ENCODE measurements at regions not wholly inside any gene's neighbourhood (a gene's known extent, or its start where the extent isn't known, plus 50 kb on each side); places are given as distances from the start of the nearest gene placed in this dataset.

- no peak for DNase-seq
These were observed 595.6 kb upstream of the TENM3 start for GRCh38 chr4:181647396-181648147.

DNA sequence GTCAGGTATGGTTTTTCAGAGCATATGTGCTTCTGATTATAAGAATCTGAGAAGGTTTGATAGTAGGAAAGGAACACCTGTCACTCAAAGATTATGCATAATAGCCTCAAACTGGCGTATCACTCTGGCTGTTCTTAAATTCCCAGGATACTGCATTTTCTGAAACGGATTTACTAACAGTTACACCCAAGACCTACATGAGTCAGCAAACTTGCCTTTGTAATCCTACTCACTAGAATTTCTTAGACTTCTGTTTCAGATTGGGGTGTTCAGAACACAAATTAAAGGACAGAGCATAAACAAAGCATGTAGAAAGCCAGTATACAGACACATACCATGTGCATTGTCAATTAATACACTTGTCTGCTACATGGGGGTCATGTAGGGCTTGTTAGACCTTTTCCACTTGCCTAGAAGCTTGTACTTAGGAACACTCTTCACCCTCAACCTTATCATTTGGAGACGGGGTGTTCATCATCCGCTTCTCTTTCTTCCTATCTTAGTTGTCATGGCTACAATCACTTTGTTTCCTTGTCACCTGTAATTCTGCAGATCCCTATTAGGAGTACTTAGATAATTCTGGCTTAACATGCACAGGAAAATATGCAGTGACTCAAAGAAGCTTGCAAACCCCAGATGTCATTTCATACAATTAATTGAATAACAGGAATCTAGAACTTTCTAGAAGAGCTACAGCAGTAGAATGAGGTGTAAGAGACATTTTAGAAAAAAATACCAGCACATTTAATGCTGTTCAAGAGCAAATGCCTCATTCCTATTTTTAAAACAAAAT is 593.0 kb upstream of the TENM3 start:
- DNase-seq = no peak

DNA sequence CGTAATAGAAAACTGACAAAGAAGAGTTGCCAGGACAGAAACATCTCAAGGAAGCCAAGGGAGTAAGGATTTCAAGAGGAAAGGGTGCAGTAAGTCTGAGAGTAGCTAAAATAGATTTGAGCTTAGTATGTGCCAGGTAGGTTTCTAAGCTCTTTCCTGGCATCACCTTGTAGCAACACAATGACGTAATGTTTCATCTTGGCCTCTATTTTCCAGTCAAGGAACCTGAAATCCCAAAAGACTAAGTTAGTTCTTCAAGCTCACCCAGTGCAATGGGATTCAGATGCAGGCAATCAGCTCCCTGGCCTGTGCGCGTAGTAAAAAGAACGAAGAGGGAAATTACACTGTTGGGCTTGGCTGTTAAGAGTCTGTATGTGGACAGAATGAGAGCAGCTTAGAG is 586.5 kb upstream of the TENM3 start:
- DNase-seq = no peak

DNA sequence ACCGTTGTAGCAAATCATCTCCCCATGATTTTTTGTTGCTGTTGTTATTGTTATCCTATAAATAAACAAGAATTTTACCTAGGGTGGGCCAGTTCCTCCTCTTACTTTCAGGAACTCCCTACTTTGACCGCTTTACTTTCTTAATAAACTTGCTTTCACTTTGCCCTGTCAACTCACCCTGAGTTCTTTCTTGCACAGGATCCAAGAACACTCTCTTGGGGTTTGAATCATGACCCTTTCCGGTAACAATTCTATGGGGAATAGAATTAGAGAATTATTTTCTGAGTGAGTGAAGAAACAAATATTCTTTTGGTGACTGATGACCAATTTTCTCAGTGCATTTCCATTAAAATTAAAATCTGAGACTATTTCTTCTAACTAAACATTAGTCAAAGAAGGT is 584.0 kb upstream of the TENM3 start:
- DNase-seq = no peak

GRCh38 chr4:181659876-181660275 is 583.3 kb upstream of the TENM3 start:
- no peak for DNase-seq

- DNase-seq = no peak
These were observed 582.1 kb upstream of the TENM3 start for GRCh38 chr4:181661090-181661489.

GRCh38 chr4:181661923-181662322 is 581.3 kb upstream of the TENM3 start:
- DNase-seq = no peak

GRCh38 chr4:181662383-181662782 is 580.8 kb upstream of the TENM3 start:
- no peak for DNase-seq

DNA sequence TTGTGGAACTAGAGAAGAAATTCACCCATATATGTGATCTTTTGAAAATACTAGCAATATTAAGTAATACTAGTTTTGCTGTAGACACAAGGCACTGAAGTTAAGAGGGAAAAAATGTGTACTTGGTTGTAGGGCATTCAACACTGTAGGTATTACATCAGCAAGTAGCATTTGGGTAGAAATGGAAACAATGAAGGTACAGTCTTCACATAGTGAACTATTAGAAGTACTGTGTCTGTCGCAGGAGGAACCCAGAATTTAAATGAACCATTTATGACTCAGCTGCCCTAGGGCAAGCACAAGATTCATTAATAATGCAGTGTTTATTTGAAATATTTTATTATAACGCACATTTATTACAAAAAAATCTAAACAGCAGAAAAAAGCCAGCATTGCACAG is 572.7 kb upstream of the TENM3 start:
- no peak for DNase-seq

- DNase-seq = no peak
These were observed 571.5 kb upstream of the TENM3 start for GRCh38 chr4:181671672-181672071.

GRCh38 chr4:181672751-181673150 is 570.5 kb upstream of the TENM3 start:
- DNase-seq = no peak

DNA sequence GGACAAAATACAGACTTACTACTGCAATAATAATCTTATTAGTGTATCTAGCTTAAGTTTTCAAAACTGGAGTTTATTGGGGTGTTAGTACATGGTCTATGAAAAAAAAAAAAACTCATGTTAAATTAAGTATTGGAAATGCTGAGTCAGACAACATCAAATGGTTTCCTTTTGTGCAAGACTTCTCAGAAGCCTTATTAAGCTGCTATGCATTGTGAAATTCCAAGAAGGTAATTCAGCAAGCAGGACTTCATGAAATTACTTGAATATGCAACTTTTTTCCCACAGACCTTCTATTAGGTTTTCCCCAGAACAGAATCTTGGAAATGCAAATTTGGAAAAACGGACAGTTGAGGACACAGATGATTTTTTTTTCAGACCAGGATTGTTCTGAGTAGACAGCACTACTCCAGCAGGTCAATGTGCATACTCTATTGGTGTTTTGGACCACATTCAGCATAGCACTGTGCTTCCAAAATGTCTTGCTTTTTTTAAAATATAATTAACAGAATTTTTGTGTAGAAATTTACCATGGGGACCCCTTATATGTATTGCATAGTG is 568.8 kb upstream of the TENM3 start:
- DNase-seq = no peak

DNA sequence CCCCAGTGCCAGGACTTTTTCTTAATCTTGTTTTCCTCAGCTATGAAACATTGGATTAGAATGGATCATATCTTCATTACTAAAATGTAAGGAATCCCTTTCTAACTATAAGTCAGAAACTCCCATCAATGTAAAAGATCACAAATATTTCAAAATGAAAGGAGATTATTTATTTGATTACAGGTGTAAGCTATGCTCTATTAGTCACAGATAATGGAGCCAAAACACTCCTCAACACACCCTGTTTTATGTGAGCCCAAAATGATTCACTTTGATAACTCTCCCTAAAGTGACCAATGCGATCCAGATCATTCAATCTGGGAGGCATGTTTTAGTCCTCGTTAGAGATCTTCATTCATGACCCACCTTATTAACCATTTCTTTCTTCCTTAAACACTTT is 566.7 kb upstream of the TENM3 start:
- no peak for DNase-seq

DNA sequence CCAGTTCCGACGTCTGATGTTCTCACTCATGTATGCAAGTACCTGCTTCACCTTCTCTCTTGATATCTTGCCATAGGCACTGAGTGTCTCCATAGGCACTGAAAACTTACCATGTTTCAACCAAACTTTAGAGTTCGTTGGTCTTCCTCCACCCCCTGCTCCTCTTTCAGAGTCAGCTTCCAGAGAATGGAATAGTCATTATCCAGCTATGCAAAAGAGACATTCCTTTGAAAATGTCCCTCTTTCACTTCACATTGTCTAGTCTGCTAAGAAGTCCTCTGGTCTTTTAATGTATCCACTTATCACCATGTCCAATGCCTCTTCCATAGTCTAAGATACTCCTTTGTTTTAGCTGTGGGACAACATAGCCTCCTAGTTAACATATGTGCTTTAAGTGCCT is 566.0 kb upstream of the TENM3 start:
- no peak for DNase-seq

DNA sequence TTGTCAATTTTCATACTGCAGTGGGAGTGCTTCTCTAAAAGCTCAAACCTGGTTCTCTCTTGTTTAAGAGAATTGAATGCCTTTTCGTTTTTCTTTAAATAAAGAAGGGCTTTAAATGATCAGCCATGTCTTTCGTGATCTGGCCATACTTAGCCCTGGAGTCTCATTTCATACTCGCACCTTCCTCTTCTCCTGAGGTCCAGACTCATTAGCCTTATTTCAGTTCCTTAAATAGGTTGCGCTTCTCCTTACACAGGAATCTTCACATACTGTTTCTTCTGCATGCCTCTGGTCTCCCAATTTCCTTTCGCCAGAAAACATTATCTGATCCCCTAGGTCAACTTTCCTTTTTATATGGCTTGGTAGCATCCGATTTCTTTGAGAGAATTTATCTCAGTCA is 565.6 kb upstream of the TENM3 start:
- DNase-seq = no peak

DNA sequence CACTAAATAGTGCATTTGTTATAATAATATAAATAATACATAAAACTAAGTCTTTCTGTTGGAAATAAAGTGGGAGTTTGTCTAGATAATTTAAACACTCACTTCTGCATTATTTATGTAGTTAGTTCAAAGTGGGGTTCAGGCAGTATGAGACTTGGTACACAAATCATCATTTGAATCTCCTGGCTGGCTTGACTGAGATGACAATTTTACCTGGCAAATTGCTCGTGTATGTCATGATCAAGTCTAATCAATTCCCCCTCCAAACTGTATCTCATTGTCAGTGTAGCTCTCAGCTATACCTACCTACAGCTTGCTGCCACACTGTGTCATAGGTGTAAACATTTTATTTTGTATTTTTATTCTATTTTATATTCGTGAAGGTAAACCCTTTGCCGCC is 563.4 kb upstream of the TENM3 start:
- no peak for DNase-seq

- DNase-seq = no peak
These were observed 560.7 kb upstream of the TENM3 start for GRCh38 chr4:181682367-181683047.

- no peak for DNase-seq
These were observed 558.9 kb upstream of the TENM3 start for GRCh38 chr4:181684310-181684709.

DNA sequence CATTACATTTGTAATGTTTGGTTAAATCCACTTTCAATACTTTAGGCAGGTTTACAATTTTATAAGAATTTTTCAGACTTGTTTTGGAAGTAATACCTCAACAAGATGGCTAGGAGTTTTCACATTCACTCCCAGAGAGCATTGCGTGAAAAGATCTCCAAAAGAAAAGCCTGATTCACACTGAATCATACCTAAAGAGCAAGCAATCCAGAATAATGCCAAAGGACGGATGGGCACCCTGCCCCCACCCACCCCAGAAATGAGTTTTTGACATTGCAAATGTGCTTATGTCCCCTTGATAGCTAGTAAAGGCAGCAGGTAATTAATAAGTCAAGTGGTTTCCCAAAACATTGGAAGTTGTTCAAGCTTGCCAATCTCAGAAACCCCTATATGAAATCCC is 557.7 kb upstream of the TENM3 start:
- DNase-seq = no peak

DNA sequence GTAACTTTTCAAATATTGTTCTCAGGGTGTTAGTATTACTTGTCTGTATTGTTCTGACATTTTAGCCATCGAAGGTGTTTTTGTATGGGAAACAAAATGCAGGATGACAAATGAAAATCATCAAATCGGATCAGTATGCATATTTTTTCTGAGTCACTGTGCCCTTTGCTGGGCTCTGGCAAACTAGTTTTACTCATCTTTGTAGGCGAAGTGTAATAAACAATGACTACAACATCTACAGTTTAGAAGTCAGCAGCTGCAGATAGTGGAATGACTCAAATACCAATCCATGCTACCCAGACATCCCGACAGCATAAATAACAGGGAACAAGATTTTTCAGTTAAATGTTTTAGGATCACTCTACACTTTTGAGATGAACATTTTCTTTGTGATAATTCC is 557.3 kb upstream of the TENM3 start:
- DNase-seq = no peak

DNA sequence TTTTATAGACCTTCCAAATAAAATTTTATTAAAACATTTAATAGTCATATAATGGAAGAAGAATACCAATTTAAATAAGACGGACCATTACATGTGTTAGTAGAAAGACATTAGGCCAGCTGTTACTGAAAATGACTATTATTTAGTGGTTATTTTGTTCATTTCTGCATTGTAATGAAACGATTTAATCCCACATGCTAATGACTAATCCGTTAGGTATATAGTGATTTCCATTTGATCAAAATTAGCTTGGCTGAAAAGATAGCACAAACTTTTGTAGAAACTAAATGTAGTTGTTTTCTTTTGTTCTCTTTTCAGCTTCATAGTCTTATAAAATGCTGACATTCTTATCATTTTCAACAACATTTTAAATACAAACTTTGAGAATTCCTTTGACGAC is 556.1 kb upstream of the TENM3 start:
- no peak for DNase-seq

DNA sequence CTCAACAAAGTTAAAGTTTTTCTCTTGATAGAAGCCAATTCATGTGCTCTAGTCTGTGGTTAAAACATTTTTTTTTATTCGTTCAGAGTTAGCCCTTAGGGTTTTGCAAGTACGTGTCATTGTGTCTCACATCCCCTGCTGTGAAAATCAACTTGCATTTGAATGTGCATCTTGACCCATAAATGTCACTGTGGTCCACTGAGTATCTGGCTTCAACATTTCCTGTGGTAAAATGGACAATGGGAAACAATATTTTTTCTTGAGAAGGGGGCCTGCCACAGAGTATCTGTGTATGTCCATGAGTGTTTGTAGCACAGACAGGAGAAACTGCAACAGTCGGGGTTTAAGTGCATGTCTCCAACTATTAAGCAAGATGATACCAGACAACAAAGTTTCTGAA is 554.8 kb upstream of the TENM3 start:
- DNase-seq = no peak

- no peak for DNase-seq
These were observed 554.3 kb upstream of the TENM3 start for GRCh38 chr4:181688872-181689271.

- no peak for DNase-seq
These were observed 552.7 kb upstream of the TENM3 start for GRCh38 chr4:181690498-181690897.
